IMR-90 (cell line): ENCODE measurements at regions not wholly inside any gene's neighbourhood (a gene's known extent, or its start where the extent isn't known, plus 50 kb on each side); places are given as distances from the start of the nearest gene placed in this dataset.
"Not testable (repeated sequence)": the region's sequence is repeated elsewhere in the genome, so short reads cannot be mapped to it uniquely, and the experiment has no call there.

ENCODE experiments used
- CEBPB ChIP-seq: IDR thresholded peaks from 2 replicates; pipeline ENCODE4 v1.6.1; 2012; ENCODE audit warnings: low read depth, low read length, improper control_type of control experiment
- CTCF ChIP-seq: conservative IDR thresholded peaks from 2 replicates; pipeline ENCODE4 v1.5.1; 2012; ENCODE audit warnings: mild to moderate bottlenecking, low read depth, low read length, improper control_type of control experiment
- FOS ChIP-seq: fragments of 150-350 bp; IDR thresholded peaks from 2 replicates; pipeline ENCODE4 v1.6.1; 2016; ENCODE audit warnings: low read depth, low read length
- MXI1 ChIP-seq: IDR thresholded peaks from 2 replicates; pipeline ENCODE4 v1.6.1; 2012; ENCODE audit warnings: low read depth, mild to moderate bottlenecking, low read length, moderate library complexity, borderline replicate concordance
- POLR2A ChIP-seq: IDR thresholded peaks from 2 replicates; pipeline ENCODE4 v1.6.1; 2012; ENCODE audit warnings: mild to moderate bottlenecking, low read depth, low read length
- RAD21 ChIP-seq: IDR thresholded peaks from 2 replicates; pipeline ENCODE4 v1.6.1; 2012; ENCODE audit warnings: low read length, improper control_type of control experiment
- RCOR1 ChIP-seq: IDR thresholded peaks from 2 replicates; pipeline ENCODE4 v1.6.1; 2012; ENCODE audit warnings: mild to moderate bottlenecking, low read length, improper control_type of control experiment; ENCODE audit not compliant: insufficient replicate concordance
- RFX5 ChIP-seq: IDR thresholded peaks from 2 replicates; pipeline ENCODE4 v1.8.0; 2012; ENCODE audit warnings: low read depth, mild to moderate bottlenecking, low read length, moderate library complexity
- SMC3 ChIP-seq: fragments of 150-350 bp; IDR thresholded peaks from 2 replicates; pipeline ENCODE4 v1.6.1; 2016; ENCODE audit warnings: low read depth, mild to moderate bottlenecking, antibody characterized with exemption, low read length, moderate library complexity
- USF2 ChIP-seq: fragments of 150-350 bp; IDR thresholded peaks from 2 replicates; pipeline ENCODE4 v1.6.1; 2017; ENCODE audit warnings: mild to moderate bottlenecking, antibody characterized with exemption, low read length, low read depth

GRCh38 chr21:19544493-19544892 is 1140.9 kb upstream of the TMPRSS15 start:
- TF ChIP-seq CTCF, POLR2A, RFX5, RAD21, CEBPB, RCOR1, USF2, FOS, SMC3, MXI1: not testable (repeated sequence)
